Smooth muscle cell (in vitro differentiated cells): ENCODE measurements at regions not wholly inside any gene's neighbourhood (a gene's known extent, or its start where the extent isn't known, plus 50 kb on each side); places are given as distances from the start of the nearest gene placed in this dataset.

ENCODE experiments used
- DNase-seq: peaks from one replicate; lab custom pipeline; 2025; ENCODE audit not compliant: unreplicated experiment; lab: John Stamatoyannopoulos, UW
- H2AFZ ChIP-seq: fragments of 200-600 bp; sonication (generic); 2 replicates; pipeline ENCODE4 v1.6.0; 2016; ENCODE audit warnings: antibody characterized with exemption, low read depth, mild to moderate bottlenecking
- H3F3A ChIP-seq: fragments of 200-600 bp; sonication (generic); 2 replicates; pipeline ENCODE4 v1.6.0; 2017; ENCODE audit warnings: antibody characterized with exemption, low read depth
- H3K27ac ChIP-seq: fragments of 200-600 bp; sonication (generic); 2 replicates; pipeline ENCODE4 v1.5.1; 2016; ENCODE audit warnings: low read depth, mild to moderate bottlenecking
- H3K27me3 ChIP-seq: fragments of 200-600 bp; sonication (generic); 2 replicates; pipeline ENCODE4 v1.6.1; 2016; ENCODE audit warnings: low read depth, mild to moderate bottlenecking
- H3K36me3 ChIP-seq: fragments of 200-600 bp; sonication (generic); 2 replicates; pipeline ENCODE4 v1.5.1; 2016; ENCODE audit warnings: low read depth
- H3K4me1 ChIP-seq: fragments of 200-600 bp; sonication (generic); 2 replicates; pipeline ENCODE4 v1.5.1; 2016; ENCODE audit warnings: low read depth
- H3K4me2 ChIP-seq: fragments of 200-600 bp; sonication (generic); 2 replicates; pipeline ENCODE4 v1.6.0; 2016; ENCODE audit warnings: mild to moderate bottlenecking
- H3K4me3 ChIP-seq: fragments of 200-600 bp; sonication (generic); 2 replicates; pipeline ENCODE4 v1.5.1; 2016; ENCODE audit warnings: mild to moderate bottlenecking
- H3K79me2 ChIP-seq: fragments of 200-600 bp; sonication (generic); 2 replicates; pipeline ENCODE4 v1.6.0; 2016; ENCODE audit warnings: low read depth, mild to moderate bottlenecking
- H3K9ac ChIP-seq: fragments of 200-600 bp; sonication (generic); 2 replicates; pipeline ENCODE4 v1.6.0; 2016; ENCODE audit warnings: low read depth
- H3K9me3 ChIP-seq: fragments of 200-600 bp; sonication (generic); replicated peaks from 2 replicates; pipeline ENCODE4 v1.5.1; 2016; ENCODE audit warnings: low read depth
- H4K20me1 ChIP-seq: fragments of 200-600 bp; sonication (generic); 2 replicates; pipeline ENCODE4 v1.6.0; 2016; ENCODE audit warnings: low read depth
- WGBS: methylation state at CpG from one replicate; pipeline ENCODE4 v1.1.7; 2016; ENCODE audit warnings: low lambda C conversion rate; 5-methylcytosine and 5-hydroxymethylcytosine counted together
- TF ChIP-seq, protein P1 (sequence below): fragments of 200-600 bp; sonication (generic); IDR thresholded peaks from 2 replicates; pipeline ENCODE4 v1.5.1; 2017; ENCODE audit warnings: borderline replicate concordance, mild to moderate bottlenecking, antibody characterized with exemption; ENCODE audit not compliant: insufficient read depth, poor library complexity, severe bottlenecking

DNA sequence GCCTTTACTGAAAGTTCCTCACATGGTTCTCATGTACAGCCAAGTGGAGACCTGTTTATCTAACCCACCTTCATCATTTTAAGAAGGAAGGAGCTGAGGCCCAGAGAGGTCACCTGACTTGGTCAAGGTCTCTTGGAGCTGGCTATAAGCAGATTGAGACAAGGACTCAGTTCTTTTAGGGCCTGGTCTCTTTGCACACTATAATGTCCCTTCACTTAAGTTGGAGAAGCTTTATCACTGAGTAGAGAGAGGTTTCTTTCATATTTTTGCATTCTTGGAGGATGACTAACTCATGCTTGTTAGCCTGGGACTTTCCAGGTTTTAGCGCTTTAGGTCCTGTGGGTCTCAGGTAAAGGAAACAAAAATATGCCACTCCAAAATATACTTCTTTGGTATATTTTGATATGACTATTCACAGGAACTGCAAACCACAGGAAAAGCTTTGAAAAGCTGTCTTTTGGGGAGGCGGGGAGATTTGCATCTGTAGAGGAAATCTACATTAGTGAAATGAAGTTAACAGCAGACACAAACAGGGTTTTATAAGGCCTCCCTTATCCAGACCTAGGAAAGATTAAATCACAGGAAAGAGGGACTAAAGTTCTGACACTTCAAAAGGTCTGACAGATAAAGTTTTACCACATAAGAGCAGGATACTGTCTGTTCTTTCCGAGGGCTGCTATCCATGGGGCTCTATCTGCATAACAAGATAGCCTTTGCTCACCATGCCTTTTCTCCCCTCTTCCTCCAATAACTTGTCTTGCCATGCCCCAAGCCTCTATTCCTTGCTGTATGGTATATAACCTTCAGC, 95.8 kb upstream of the ANKRD55 start:
- TF ChIP-seq, protein P1, sequence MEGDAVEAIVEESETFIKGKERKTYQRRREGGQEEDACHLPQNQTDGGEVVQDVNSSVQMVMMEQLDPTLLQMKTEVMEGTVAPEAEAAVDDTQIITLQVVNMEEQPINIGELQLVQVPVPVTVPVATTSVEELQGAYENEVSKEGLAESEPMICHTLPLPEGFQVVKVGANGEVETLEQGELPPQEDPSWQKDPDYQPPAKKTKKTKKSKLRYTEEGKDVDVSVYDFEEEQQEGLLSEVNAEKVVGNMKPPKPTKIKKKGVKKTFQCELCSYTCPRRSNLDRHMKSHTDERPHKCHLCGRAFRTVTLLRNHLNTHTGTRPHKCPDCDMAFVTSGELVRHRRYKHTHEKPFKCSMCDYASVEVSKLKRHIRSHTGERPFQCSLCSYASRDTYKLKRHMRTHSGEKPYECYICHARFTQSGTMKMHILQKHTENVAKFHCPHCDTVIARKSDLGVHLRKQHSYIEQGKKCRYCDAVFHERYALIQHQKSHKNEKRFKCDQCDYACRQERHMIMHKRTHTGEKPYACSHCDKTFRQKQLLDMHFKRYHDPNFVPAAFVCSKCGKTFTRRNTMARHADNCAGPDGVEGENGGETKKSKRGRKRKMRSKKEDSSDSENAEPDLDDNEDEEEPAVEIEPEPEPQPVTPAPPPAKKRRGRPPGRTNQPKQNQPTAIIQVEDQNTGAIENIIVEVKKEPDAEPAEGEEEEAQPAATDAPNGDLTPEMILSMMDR: no peak
- Histone ChIP-seq H3K9ac (peak overlapping the region; percentile 68), H3K27me3 (no peaks in the 10 kb centered on the region), H4K20me1 (no peaks in the 10 kb centered on the region), H3K4me1 (peaks cover 36% of the 10 kb centered on the region), H3K9me3 (peaks cover 4% of the 10 kb centered on the region), H3F3A (peaks cover 40% of the 10 kb centered on the region), H3K4me2 (peak overlapping the region; percentile 56), H3K79me2 (peaks cover 3% of the 10 kb centered on the region), H2AFZ (no peak overlapping the region), H3K4me3 (no peak overlapping the region), H3K36me3 (no peaks in the 10 kb centered on the region), H3K27ac (peak overlapping the region; percentile 95)
- 3% methylated on average over 3 of the region's 3 CpGs for WGBS
- no peak for DNase-seq

DNA sequence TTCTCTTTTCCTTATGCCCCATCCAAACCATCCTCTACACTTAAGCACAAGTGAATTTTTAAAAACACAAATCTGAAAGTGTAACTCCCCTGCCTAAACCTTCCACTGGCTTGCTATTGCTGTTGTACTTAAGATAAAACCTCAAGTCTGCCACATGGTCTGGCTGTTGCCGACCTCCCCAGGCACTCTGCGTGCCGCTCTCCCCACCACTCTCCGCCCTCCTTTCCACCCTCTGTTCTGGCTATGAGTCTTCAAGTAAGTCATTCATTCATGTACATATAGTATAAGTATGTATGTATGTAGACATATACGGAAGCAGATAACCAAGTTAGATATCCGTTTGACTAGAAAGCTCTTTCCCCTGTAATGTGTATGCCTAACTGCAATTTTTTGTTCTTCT, 94.7 kb upstream of the ANKRD55 start:
- H4K20me1 ChIP-seq: no peaks in the 10 kb centered on the region
- H2AFZ ChIP-seq: no peak overlapping the region
- peaks cover 45% of the 10 kb centered on the region for H3F3A ChIP-seq
- H3K79me2 ChIP-seq: peaks cover 3% of the 10 kb centered on the region
- no peak for DNase-seq
- H3K9me3 ChIP-seq: no peaks in the 10 kb centered on the region
- peak overlapping the region; percentile 68 for H3K9ac ChIP-seq
- peak overlapping the region; percentile 56 for H3K4me2 ChIP-seq
- peaks cover 36% of the 10 kb centered on the region for H3K4me1 ChIP-seq
- no peaks in the 10 kb centered on the region for H3K27me3 ChIP-seq
- no peaks in the 10 kb centered on the region for H3K36me3 ChIP-seq
- TF ChIP-seq, protein P1: no peak
- WGBS: 26% methylated on average over 6 of the region's 6 CpGs
- H3K4me3 ChIP-seq: no peak overlapping the region
- peak overlapping the region; percentile 95 for H3K27ac ChIP-seq

DNA sequence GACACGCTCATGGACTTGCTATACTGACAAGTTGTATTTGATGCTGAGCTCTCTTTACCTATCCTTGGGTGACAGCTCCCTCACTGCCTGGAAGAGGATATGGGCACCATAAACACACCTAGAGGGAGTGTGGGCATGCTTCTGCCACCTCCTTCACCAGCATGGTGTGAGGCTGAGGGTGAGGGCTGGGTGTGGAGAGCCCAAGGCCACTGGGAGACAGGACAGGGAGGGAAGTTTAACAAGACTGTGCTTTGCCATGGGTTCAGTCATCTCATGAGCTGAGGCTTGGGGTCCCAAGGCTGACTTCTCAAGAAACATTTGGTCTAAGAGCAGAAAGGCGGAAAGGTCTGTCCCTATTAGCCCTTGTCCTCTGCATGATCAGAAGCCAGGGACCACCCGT, 93.6 kb upstream of the ANKRD55 start:
- Histone ChIP-seq H2AFZ (no peak overlapping the region), H3F3A (peaks cover 40% of the 10 kb centered on the region), H3K27me3 (no peaks in the 10 kb centered on the region), H3K27ac (peak overlapping the region; percentile 95), H3K9me3 (no peaks in the 10 kb centered on the region), H3K36me3 (no peaks in the 10 kb centered on the region), H4K20me1 (no peaks in the 10 kb centered on the region), H3K4me1 (peaks cover 36% of the 10 kb centered on the region), H3K9ac (no peak overlapping the region), H3K4me2 (peak overlapping the region; percentile 10), H3K79me2 (peaks cover 3% of the 10 kb centered on the region), H3K4me3 (no peak overlapping the region)
- WGBS: 91% methylated on average over 3 of the region's 3 CpGs
- TF ChIP-seq, protein P1: no peak
- no peak for DNase-seq

DNA sequence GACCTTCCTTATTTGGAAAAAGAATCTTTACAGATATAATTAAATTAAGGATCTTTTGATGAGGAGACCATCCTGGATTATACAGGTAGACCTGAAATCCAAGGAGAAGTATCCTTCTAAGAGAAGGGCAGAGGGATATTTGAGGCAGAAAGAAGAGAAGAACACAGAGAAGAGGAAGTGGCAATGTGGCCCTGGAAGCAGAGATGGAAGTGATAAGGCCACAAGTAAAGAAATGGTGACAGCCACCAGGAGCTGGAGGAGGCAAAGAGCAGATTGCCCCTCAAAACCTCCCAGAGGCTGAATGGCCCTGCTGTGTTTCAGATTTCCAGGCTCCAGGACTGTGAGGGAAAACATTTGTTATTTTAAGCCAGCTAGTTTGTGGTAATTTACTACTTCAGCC, 93.0 kb upstream of the ANKRD55 start:
- TF ChIP-seq, protein P1: no peak
- DNase-seq: no peak
- peaks cover 36% of the 10 kb centered on the region for H3K4me1 ChIP-seq
- no peaks in the 10 kb centered on the region for H4K20me1 ChIP-seq
- H3K27ac ChIP-seq: no peak overlapping the region
- H3K79me2 ChIP-seq: peaks cover 3% of the 10 kb centered on the region
- H3K4me2 ChIP-seq: peak overlapping the region; percentile 5
- no peaks in the 10 kb centered on the region for H3K9me3 ChIP-seq
- no peak overlapping the region for H3K4me3 ChIP-seq
- H3K27me3 ChIP-seq: no peaks in the 10 kb centered on the region
- H2AFZ ChIP-seq: no peak overlapping the region
- H3F3A ChIP-seq: peaks cover 35% of the 10 kb centered on the region
- no peaks in the 10 kb centered on the region for H3K36me3 ChIP-seq
- H3K9ac ChIP-seq: no peak overlapping the region
